ENCODE measurements at regions not wholly inside any gene's neighbourhood (a gene's known extent, or its start where the extent isn't known, plus 50 kb on each side); places are given as distances from the start of the nearest gene placed in this dataset.

DNA sequence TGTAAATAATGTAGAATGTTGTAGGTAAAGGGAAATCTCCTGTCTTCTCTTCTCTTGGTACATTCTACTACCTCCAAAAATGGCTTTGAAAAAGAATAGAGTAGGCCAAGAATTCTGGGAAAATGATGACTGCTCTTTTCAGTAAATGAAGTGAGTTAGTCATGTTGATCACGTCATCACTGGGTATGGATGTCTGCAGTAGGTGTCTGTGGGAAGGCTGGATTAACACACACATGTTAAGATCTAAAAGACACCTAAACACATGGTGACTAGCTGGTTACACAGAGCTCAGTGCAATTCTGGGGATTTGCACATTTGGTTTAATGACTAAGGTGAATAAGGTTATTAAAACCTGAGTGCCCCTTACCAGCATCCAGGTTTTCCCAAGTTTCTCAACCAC is 161.5 kb downstream of the CEP120 start:
- Histone ChIP-seq H3K36me3 (no peaks in the 10 kb centered on the region), H3K27ac (no peak overlapping the region), H3K27me3 (no peaks in the 10 kb centered on the region), H3K4me1 (no peaks in the 10 kb centered on the region), H3K4me3 (no peak overlapping the region), H3K9me3 (no peaks in the 10 kb centered on the region)
- WGBS, 2 donors = 70 to 74% methylated on average over 1 of the region's 1 CpG
- ATAC-seq = no peak
- no peak for DNase-seq
- intact Hi-C loops (cut with DNase I) = no loop called here
- no peak for FAIRE-seq
- TF ChIP-seq, protein P1, sequence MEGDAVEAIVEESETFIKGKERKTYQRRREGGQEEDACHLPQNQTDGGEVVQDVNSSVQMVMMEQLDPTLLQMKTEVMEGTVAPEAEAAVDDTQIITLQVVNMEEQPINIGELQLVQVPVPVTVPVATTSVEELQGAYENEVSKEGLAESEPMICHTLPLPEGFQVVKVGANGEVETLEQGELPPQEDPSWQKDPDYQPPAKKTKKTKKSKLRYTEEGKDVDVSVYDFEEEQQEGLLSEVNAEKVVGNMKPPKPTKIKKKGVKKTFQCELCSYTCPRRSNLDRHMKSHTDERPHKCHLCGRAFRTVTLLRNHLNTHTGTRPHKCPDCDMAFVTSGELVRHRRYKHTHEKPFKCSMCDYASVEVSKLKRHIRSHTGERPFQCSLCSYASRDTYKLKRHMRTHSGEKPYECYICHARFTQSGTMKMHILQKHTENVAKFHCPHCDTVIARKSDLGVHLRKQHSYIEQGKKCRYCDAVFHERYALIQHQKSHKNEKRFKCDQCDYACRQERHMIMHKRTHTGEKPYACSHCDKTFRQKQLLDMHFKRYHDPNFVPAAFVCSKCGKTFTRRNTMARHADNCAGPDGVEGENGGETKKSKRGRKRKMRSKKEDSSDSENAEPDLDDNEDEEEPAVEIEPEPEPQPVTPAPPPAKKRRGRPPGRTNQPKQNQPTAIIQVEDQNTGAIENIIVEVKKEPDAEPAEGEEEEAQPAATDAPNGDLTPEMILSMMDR (IDR thresholded peaks at IDR 0.05) = no peak

DNA sequence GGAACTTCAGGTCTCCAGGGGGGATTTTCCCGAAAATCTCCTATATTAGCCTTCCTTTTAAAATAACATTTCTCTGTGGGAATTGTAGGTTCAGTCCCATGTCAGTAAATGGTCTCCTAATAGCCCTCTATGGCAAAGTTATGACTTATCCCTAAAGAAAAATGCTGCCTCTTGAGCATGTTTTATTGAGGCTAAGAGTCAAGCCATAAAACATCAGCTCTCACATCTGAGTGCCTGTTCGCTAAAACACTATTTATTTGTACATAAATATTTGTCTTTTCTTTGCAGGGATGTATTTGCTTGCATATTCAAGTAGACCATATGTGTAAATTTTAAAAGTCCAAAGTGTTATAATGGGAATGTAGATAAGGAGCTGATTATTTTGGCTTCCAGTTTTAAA is 160.4 kb downstream of the PRDM6 start:
- no peaks in the 10 kb centered on the region for H3K9me3 ChIP-seq
- no peak for ATAC-seq
- no peak for FAIRE-seq
- H3K4me1 ChIP-seq = no peaks in the 10 kb centered on the region
- no peak overlapping the region for H3K4me3 ChIP-seq
- H3K36me3 ChIP-seq = no peaks in the 10 kb centered on the region
- no peak for DNase-seq
- WGBS, 2 donors = 50% methylated on average over 2 of the region's 2 CpGs
- H3K27me3 ChIP-seq = no peaks in the 10 kb centered on the region
- TF ChIP-seq, protein P1 (IDR thresholded peaks at IDR 0.05) = no peak
- intact Hi-C loops (cut with DNase I) = no loop called here
- no peak overlapping the region for H3K27ac ChIP-seq

DNA sequence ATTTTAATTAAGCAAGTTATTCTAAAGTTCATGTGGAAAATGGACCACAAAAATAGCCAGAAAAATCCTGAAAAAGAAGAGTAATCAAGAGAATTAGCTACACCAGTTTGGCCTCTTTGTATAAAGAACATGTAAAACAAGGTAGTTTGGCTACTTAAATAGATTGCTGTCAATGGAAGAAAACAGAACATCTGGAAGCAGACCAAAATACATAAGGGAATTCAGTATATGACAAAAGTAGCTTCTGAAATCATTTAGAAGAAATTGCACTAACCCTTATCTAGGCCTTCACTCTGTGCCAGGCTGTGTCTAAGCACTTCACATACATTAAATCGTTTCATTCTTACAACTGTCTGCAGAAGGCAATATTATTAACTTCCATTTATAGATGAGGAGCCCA is 156.6 kb downstream of the PRDM6 start:
- WGBS, 2 donors = 48 to 68% methylated on average over 1 of the region's 1 CpG
- Histone ChIP-seq H3K36me3 (no peaks in the 10 kb centered on the region), H3K4me3 (no peak overlapping the region), H3K27ac (no peak overlapping the region), H3K27me3 (no peaks in the 10 kb centered on the region), H3K4me1 (no peaks in the 10 kb centered on the region), H3K9me3 (no peaks in the 10 kb centered on the region)
- intact Hi-C loops (cut with DNase I) = no loop called here
- TF ChIP-seq, protein P1 (IDR thresholded peaks at IDR 0.05) = no peak
- FAIRE-seq (no peak), DNase-seq (no peak), ATAC-seq (no peak)

DNA sequence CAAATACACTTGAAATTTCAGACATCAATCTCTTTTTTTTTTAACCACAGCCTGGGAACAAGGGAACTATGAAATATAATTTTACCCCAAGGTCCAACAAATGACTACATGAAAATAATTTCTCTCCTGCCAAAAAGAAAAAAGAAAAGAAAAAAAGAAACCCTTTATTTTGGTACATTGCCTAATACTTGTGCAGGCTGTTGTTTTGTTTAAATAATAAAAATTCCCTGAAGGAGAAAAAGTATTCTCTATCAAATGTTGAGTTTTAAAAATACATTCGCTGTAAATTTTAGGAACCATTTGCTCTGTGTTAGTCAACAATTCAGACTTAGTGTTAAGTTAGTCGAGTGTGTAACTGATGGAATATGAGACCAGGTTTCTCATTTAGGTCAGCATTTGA is 155.4 kb downstream of the PRDM6 start:
- ATAC-seq (no peak), DNase-seq (no peak), FAIRE-seq (no peak)
- Histone ChIP-seq H3K36me3 (no peaks in the 10 kb centered on the region), H3K4me3 (no peak overlapping the region), H3K27me3 (no peaks in the 10 kb centered on the region), H3K27ac (no peak overlapping the region), H3K4me1 (no peaks in the 10 kb centered on the region), H3K9me3 (no peaks in the 10 kb centered on the region)
- 53 to 68% methylated on average over 2 of the region's 2 CpGs for WGBS, 2 donors
- TF ChIP-seq, protein P1 (IDR thresholded peaks at IDR 0.05) = no peak
- intact Hi-C loops (cut with DNase I) = no loop called here

Measured in pancreas (tissue), 10 donors.